ENCODE measurements at regions not wholly inside any gene's neighbourhood (a gene's known extent, or its start where the extent isn't known, plus 50 kb on each side); places are given as distances from the start of the nearest gene placed in this dataset.

- no peaks in the 10 kb centered on the region for H3K79me2 ChIP-seq (ENCODE audit: control insufficient read depth, insufficient read depth, low read length)
- H2AFZ ChIP-seq (ENCODE audit: low read depth, low read length): no peak overlapping the region
- no peaks in the 10 kb centered on the region for H3K27me3 ChIP-seq (ENCODE audit: control insufficient read depth in 2 of 2, insufficient read depth in 2 of 2, low read length in 2 of 2)
- H3K4me3 ChIP-seq (replicated peaks in 1 of 3; ENCODE audit: insufficient read depth in 1 of 3, low read depth in 1 of 3, low read length in 3 of 3): no peak overlapping the region
- DNase-seq (ENCODE audit: low read depth, low spot score): no peak
- H3K9ac ChIP-seq (replicated peaks; ENCODE audit: extremely low read depth, insufficient read depth, low read length): no peak overlapping the region
- intact Hi-C loops (cut with micrococcal nuclease) (no loop called here), dilution Hi-C loops (cut with MboI; ENCODE audit: extremely low pct_ligation_motif_present, low sequenced_read_pairs) (no loop called here)
- no peak overlapping the region for H3K27ac ChIP-seq (ENCODE audit: insufficient read depth, low read depth, low read length)
- H3K36me3 ChIP-seq (ENCODE audit: control insufficient read depth in 2 of 2, extremely low read depth in 1 of 2, insufficient read depth in 2 of 2, low read length in 2 of 2): no peaks in the 10 kb centered on the region
- no peaks in the 10 kb centered on the region for H3K9me1 ChIP-seq (replicated peaks; ENCODE audit: control insufficient read depth, extremely low read depth, insufficient read depth, low read length)
- FAIRE-seq: no peak
- no peaks in the 10 kb centered on the region for H4K20me1 ChIP-seq (replicated peaks; ENCODE audit: control insufficient read depth, extremely low read depth, insufficient read depth, low read length)
- no TSS peak for BruUV-seq (replicated peaks)
- ChIA-PET POLR2A (no interaction called here), CTCF (no interaction called here)
- H3K4me2 ChIP-seq (ENCODE audit: insufficient read depth, low read length): no peak overlapping the region
- H3K9me3 ChIP-seq (replicated peaks; ENCODE audit: control insufficient read depth, insufficient read depth, low read length): peaks cover 3% of the 10 kb centered on the region
- H3K4me1 ChIP-seq (ENCODE audit: control insufficient read depth, extremely low read depth, insufficient read depth, low read length): no peaks in the 10 kb centered on the region
- TF ChIP-seq GATA2 (IDR thresholded peaks at IDR 0.05; ENCODE audit: insufficient read depth, insufficient read length, low read depth, low read length): no peak
- no peak for TF ChIP-seq MAX (IDR thresholded peaks at IDR 0.05; ENCODE audit: insufficient read depth, insufficient read length)
- no peak for TF ChIP-seq CTCF (IDR thresholded peaks at IDR 0.05; ENCODE audit: extremely low read depth in 1 of 2, insufficient read depth in 1 of 2, low read depth in 1 of 2, low read length in 2 of 2)
- TF ChIP-seq MYC (IDR thresholded peaks at IDR 0.05; ENCODE audit: low read depth, low read length): no peak
- no peak for TF ChIP-seq POLR2AphosphoS5 (IDR thresholded peaks at IDR 0.05; ENCODE audit: insufficient read depth, low read depth, low read length)
- TF ChIP-seq FOS (IDR thresholded peaks at IDR 0.05; ENCODE audit: borderline replicate concordance, insufficient read depth, low read length): no peak
- no peak for TF ChIP-seq EZH2 (IDR thresholded peaks at IDR 0.05; ENCODE audit: borderline replicate concordance, low read depth, low read length, severe bottlenecking)
- no peak for TF ChIP-seq POLR2A (IDR thresholded peaks at IDR 0.05; ENCODE audit: low read depth, low read length)
- TF ChIP-seq JUN (IDR thresholded peaks at IDR 0.05; ENCODE audit: borderline replicate concordance, insufficient read depth, insufficient read length, low read depth): no peak
Measured at GRCh38 chr13:112193463-112194166, 126.7 kb downstream of the SOX1 start.
